RKO (cell line): ENCODE measurements at regions not wholly inside any gene's neighbourhood (a gene's known extent, or its start where the extent isn't known, plus 50 kb on each side); places are given as distances from the start of the nearest gene placed in this dataset.
"Not testable (repeated sequence)": the region's sequence is repeated elsewhere in the genome, so short reads cannot be mapped to it uniquely, and the experiment has no call there.

ENCODE experiments used
- DNase-seq: peaks from one replicate; pipeline ENCODE4 v3.0.0-alpha.2; 2016; ENCODE audit warnings: low spot score

DNA sequence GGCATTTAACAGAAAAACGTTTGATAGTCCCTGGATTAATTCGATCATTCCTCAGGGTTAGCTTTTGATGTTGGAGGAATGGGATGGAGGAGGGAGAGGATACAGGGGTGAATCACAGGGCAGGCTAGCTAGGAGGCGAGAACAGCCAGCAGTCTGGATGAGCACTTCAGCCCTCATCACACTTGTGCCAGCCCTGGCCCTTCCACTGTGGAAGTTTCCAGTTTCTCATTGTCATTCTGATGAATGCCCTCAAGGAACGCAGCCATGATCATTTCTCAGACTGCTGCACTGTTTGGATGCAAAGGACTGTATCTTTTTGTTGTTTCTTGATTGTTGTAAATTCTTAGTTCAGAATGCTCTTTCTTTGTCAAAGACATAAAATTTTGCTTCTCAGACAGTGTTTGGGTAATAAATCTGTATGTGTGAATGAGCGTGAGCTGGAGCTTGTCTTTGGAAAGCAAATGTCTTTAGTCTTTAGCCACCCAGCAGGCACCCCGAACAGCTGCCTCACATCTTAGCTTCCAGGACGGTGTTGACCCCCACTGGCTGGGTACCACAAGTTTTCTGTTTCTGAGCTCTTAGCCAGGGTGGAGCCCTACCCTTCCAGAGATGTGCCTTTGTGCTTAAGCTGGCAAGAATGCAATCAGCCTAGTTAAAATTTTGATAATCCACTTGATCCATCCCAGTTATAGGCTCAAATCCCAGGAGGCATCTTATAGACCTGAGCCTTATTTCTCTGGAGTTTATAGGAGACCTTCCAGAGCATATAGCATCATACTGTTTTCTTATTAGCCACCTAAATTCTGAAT is 121.1 kb downstream of the PDCD6IP start:
- DNase-seq: no peak

DNA sequence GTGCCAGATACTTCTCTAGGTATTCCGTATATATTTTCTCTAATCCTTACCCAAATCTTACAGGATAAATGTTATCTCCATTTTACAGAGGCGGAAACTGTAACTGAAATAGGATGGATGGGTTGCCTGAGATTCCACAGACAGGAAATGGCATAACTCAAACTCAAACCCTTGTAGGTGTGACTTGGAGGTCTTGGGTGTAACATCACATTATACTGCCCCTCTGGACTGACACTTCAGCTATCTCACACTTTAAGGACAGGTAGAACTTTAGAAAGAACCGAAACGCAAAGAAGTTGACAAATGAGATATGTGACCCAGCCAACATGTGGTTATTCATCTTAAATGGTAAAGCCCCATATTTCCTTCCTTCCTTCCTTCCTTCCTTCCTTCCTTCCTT is 122.1 kb downstream of the PDCD6IP start:
- no peak for DNase-seq

DNA sequence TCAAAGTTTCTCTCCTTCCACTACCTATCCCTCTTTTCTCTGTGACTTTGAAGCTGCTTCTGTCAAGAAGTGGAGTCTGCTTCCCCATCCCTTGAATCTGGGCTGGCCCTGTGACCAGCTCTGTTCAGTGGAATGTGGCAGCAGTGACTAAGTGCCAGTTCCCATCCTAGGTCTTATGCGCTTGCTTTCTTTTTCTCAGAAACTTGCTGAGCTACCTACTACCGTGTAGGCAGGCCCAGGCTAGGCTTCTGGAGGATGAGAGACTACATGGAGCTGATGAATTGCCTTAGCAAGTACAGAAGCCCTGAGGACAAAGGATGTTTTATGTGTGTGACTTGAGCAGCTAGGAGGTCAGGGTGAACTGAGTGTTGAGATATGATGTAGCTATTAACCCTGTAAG is 123.2 kb downstream of the PDCD6IP start:
- no peak for DNase-seq

DNA sequence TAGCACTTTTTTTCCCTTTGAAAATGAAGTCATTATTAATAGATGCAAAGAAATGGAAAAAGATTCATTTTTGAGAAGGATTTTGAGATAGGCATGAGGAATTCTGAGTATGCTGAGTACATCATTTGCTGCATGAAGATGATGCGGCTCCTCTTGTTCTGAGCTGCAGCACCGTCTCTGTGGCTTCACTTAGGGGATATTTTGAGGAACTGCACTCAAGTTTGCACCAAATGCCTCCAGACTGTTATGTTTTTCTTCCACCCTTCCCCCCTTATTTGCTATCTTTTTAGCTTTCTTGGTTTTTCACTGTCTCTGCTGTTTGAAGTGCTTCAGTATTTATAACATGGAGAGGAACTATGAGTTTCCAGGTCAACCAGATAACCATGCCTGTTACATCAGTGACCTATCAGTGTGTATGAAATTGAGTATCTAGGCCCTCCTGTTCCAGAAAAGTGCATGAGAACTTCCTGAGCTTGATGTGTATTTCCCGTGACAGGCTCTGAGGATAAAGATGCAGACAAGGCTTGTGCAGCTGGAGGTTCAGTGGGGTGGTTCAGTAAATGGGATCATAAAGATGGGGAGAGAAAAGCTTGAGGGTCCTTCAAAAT is 128.7 kb downstream of the PDCD6IP start:
- no peak for DNase-seq

DNA sequence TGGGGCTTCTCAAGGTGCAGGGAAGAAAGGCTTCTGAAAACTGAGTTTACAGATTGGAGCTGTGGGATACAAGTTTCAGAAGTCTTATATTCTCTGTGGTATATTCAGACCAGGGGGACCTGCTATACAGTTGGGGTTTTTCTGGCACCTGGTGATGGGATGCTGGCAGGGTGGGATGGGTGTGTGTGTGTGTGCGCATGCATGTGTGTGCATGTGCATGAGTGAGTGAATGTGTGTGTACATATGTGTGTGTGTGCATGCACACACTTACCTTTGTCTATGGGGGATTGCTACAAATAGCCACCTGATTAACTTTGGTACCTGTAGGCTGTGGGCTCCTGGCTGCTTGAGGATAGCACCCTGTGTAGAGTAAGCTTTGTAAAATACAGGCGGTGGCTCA is 131.4 kb downstream of the PDCD6IP start:
- no peak for DNase-seq

DNA sequence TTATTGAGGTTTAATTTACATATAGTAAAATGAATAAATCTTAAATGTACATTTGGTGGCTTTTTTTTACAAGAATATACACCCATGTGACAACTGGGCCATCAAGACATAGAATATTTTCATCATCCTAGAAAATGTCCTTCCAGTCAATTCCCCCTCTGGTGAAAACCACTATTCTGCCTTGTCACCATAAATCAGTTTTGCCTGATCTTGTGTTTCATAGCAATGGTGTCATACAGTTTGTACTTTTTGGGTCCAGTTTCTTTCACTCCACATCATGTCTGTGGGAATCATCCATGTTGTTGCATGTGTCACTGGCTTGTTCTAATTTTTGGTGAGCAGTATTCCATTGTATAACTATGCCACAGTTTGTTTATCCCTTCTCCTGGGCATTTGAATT is 133.1 kb downstream of the PDCD6IP start:
- DNase-seq: no peak

DNA sequence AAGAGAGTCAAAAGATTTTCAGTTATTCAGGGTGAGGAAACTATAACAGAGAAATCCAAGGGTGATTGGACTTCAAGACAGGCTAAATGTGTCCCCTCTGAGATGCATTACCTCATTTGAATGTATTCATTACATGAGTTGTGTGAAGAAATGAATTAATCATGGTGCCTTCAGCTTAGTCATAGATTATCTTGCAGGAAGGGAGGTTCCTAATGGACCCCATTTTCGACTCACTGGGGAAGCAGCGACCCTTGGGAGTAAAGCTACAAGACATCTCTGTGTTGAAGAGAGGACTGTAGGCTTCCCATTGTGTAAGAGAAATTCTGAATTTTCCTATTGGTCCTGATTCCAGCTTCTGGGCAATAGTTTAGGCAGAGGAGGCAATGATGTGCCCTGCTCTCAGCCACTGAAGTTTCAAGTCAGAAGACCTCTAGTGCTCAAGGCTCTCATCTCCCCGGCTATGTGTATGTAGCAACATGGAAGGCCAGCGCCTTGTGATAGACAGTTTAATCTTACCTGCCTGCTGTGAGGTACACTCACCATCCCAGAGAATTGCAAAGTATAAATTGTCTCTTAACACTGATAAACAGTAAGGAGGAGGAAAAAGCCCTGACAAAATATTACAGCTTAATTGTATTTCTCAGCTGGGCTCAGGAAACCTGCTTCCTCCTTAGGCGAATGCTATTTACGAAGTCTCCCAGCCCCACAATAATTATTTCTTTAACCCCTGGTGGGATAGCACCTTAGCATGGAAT is 133.8 kb downstream of the PDCD6IP start:
- no peak for DNase-seq

DNA sequence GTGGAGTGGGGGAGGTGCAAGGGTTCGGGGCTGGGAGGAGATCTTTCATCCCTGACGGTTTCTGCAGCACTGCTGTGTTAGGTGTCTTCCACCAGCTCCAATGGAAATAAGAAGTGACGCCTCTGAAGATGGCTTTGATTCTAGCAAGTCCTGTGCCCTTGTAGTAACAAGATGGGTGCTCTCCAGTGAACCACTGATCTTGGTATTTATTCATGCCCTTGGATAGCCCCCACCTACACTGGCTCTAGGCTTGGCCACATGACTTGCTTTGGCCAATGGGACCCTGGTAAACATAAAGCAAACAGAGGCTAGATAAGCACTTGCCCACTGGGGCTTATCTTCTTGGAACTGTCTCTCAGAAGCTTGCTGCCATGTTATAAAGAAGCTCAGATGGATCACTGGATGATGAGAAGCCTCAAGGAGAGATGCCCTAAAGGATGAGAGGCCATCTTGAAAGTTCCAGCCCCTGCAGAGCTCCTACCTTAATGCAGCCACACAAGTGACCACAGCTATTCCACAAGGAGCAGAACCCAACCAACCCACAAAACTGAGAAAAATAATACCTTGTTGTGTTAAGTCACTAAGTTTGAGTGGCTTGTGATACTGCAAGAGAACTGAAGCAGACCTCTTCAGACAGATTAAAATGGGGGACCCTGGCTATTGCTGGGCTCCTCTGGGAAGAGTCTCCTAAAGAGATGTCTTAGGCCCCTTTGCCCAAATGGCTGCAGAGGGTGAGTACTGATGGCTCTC is 137.9 kb downstream of the PDCD6IP start:
- no peak for DNase-seq

DNA sequence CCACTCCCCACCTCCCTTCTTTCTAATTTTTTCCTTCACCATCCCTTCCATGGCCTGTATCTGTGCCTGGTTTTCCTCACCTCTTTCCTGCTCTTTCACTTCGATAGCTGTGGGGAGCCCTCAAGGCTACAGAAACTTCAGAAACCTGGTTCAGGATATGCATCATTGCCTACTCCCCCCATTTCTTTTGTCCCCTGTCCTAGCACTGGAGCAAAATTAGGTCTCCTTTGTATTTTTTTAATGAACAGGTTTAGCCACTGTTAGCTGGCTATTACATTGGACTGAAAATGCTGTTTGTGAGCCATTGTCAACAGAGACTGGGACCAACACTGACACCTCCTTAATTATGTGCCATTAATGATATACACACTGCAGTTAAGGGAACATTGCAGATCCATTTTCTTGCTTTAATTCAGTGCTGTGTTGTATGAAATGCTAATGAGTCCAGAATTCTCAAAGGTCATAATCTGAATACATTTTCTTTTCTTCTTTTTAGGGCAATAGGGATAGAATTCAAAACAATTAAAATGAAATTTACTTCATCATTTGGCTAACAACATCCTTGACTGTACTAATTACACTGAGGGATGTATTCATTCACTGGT is 138.6 kb downstream of the PDCD6IP start:
- no peak for DNase-seq

DNA sequence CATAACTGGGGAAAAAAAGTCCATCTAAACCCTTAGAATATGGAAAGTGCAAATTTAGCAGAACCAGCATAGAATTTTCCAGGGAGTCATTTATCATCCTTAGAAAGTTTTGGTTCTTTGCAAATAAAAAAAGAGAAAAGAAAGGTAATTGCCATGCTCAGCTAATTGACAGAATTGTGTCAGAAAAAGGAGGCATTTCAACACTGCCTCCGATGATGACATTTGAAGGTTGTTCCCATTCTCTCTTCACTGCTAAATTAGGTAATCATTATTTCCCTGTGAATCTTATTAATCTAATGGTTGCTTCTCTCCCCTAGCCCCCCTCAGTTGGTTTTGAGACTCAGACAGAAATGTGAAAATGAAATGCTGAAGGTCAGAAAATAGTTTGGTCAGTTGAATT is 139.2 kb downstream of the PDCD6IP start:
- DNase-seq: no peak

DNA sequence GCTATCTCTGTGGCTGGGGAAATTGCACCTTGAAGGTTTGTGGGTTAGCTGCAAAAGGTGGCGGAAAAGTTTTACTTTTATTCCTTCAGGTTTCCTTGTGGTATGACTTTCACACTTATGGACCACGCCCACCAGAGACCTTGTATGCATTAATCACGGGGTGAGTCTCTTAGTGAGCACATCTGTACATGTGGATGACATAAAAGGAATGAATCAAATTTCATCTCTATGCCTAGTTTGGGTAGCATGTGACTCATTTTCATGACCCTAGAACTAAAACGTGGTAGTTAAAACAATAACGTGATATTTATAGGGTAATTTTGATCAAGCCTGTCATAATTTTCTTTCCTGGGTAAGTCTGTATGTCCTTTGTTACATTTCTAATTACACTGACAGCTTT is 141.7 kb downstream of the PDCD6IP start:
- peak; percentile 71 for DNase-seq

DNA sequence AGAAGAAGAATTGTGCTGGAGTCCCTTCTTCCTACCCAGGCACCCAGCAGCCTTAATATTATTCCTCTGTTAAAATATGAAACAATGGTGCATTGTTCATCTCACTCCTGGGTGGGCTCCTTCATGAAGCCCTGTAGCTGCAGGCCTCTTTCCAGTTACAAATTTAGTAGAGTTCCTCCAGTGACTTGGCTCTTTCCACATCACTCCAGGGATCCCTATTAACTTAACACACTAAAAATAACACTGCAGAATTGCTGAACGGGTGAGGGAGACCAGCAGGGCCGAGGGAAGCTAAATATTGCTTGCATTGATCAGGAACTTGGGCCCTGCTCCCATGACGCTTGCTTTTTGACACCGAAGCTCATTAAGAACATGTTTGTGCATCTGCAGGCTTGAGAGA is 142.3 kb downstream of the PDCD6IP start:
- DNase-seq: no peak

DNA sequence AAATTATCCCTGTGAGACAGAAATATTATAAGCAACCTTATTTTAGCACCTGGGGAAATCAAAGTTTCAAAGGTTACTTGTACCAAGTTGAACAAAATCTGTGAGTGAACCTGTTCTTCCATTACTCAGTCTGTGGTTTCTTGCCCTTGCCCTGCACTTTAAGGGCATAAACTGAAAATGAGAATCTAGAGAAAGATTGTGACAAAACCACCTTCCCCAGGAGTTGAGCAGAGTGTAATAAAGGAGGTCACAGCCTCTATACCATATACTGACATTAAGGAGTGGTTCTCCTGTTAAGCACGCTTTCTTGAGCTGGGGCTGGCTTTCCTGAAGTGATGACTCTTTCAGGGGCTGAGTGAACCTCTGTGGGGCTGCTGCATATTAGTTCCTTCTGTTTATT is 143.4 kb downstream of the PDCD6IP start:
- no peak for DNase-seq

DNA sequence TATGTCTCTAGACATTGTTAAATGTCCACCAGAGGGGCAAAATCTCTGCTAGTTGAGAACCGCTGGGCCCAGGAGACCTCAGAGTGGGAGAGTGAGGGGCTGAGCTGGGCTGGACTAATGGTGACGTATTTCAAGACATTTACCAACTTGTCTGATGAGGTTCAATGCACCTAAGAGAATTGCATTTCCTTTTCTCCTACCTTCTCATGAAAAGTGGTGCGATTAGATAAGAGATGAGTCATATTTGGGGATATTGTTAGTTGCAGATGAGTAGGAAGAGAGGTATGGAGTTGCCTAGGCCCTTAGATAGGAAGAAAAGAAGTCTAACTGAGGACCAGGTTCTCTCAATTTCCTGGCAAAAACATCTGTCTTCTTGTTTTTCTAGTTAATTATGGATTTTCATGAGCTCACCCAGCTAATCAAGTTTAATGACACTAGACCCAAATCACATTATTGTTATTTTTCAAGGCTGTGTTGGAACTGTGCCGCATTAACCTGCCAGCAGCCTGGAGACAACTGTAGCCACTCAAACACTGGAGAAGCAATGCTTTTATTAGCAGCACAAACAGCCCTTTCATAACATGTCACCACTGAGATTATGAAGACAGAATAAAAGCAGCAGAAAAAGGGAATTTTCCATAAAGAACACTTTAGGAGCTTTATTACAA is 144.2 kb downstream of the PDCD6IP start:
- DNase-seq: peak; percentile 17

DNA sequence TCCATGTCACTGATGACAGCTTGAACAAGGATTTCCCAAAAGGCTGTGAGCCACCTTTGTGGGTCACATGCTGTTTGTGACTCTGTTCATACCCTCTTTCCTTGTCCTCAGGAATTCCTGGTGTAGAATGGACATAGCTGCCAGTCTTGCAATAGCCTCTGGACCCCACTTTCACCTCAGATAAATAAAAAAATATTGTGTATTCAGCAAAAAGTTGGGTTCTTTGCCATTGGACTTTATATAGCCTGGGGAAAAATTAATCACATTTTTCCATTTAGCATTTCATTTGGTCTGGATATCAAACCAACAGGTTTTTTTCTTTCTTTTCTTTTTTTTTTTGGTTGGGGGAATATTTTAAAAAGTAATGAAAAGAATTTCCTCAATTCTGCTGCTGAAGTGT is 144.8 kb downstream of the PDCD6IP start:
- DNase-seq: no peak

DNA sequence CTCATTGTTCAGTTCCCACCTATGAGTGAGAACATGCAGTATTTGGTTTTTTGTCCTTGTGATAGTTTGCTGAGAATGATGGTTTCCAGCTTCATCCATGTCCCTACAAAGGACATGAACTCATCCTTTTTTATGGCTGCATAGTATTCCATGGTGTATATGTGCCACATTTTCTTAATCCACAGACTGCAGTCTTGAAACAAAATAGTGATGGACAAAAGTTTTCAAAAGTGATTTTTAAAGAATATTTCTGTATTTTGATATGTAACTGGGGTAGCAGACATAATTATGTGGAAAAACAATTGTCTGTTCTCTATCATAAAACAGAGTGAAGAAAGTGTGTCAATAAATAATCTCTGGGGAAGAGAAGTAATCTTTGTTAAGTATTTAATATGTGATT is 148.2 kb downstream of the PDCD6IP start:
- DNase-seq: not testable (repeated sequence)

DNA sequence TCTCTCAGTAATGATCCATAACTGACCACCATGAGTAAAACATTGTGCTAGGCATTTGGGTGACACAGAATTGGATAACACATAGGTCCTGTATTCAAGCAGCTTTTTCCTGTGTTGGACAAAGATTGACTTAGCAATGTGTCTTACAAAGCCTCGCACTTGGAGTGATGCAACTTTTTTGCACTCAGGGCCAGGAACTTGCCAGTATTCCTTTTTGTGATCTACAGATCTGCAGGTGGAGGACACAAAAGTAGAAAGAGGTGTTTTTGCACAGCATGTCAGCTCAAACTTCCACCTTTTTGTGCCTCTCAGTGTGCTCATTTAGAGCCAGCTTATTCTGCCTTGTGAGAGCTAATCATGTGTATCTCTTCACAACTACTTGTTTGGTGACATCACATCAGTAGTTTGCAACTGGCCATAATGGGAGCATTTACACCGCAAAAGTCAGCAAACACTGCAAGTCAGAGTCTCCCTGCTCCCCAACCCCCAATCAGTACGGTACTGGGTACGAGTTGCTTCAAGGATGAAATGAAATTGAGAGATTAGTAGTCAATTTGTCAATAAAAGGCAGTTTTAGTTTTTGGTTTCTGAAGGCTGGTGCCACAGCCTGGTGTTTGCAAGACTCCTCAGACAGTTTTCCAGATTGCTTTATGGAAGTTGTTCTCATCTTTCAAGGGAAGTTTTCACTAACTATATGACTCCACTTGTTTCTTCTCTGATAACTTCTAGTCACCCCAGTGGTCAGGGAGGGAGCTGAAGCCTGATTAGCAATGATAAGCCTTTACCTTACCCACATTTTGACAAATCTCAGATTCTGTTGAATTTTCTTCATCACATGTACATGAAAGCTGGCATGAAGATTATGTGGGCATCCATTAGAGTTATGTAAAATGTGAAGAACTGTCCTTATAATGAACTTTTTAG is 149.1 kb downstream of the PDCD6IP start:
- no peak for DNase-seq

DNA sequence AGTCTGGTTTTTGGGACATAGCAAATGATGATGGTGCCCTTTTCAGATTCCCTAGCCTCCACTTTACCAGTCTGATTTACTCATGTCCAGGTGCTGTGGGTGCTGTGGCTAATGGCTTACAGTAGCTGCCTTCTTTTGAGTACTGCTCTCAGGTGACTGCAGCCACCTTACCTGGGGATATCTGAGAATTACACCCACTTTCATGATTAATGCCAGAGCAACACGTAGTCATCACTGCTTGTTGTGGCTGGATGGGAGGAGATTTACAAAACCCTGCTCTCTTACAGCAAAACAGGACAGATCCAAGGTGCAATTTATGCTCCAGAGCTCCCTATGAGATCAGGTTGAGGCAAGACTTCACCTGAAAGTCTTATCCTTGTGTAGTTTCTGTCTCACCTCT is 150.6 kb downstream of the PDCD6IP start:
- no peak for DNase-seq

DNA sequence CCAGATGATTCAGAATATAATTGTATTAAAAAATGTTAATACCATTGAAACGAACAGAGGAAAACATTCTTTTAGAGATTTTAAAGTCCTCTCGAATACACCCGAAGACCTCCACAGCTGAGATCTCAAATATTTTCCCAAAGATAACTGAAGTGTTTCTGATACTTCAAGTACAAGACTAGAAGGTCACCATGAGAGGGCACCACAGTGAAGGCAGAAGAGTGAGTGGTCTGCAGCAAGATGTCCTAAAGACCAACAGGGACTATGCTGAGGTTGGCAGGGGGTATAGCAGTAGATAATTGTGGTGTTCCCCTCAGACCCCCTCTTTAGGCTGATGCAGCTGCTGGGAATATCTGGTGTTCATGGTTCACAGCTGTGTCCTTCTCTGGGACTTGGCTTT is 156.5 kb downstream of the PDCD6IP start:
- no peak for DNase-seq

DNA sequence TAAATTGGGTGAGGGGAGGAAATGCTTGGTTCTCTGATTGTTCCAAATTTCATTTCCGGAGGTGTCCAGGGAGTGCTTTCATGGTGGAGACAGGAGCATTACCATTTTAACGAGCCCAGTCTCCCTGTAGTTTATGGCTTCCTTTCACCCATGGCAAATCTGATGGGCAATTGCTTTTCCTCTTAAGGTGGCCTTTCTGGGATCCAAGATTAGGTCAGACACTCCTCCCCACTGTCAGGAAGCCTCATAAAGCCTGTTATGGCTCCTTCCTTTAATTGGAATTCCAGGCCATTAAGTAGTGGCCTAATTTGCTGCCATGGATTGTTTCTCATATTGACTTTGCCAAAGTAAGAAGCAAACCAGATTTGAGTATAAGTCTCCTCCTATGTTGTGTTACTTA is 157.8 kb downstream of the PDCD6IP start:
- DNase-seq: no peak
